HG02588 (cell line): ENCODE measurements at regions not wholly inside any gene's neighbourhood (a gene's known extent, or its start where the extent isn't known, plus 50 kb on each side); places are given as distances from the start of the nearest gene placed in this dataset.

Source experiments
- ATAC-seq: cut with Tn5 transposase; IDR thresholded peaks from one replicate; pipeline ENCODE4 v1.9.1; 2021; ENCODE audit warnings: mild to moderate bottlenecking, moderate library complexity; ENCODE audit not compliant: unreplicated experiment

GRCh38 chr3:14334936-14335335 lies 67.5 kb upstream of the SLC6A6 start:
- no peak for ATAC-seq

GRCh38 chr3:14335774-14336748 lies 66.3 kb upstream of the SLC6A6 start:
- ATAC-seq = no peak

GRCh38 chr3:14336749-14337598 lies 65.4 kb upstream of the SLC6A6 start:
- ATAC-seq = no peak

- no peak for ATAC-seq
Observed at GRCh38 chr3:14337828-14338227, 64.6 kb upstream of the SLC6A6 start.

- no peak for ATAC-seq
Observed at GRCh38 chr3:14338242-14338641, 64.2 kb upstream of the SLC6A6 start.

- ATAC-seq = no peak
Observed at GRCh38 chr3:14338898-14339458, 63.4 kb upstream of the SLC6A6 start.

GRCh38 chr3:14340960-14341708 lies 61.3 kb upstream of the SLC6A6 start:
- ATAC-seq = no peak

GRCh38 chr3:14343338-14344112 lies 58.9 kb upstream of the SLC6A6 start:
- ATAC-seq = no peak

GRCh38 chr3:14344351-14344750 lies 58.1 kb upstream of the SLC6A6 start:
- no peak for ATAC-seq

- ATAC-seq = no peak
Observed at GRCh38 chr3:14345496-14346150, 56.8 kb upstream of the SLC6A6 start.

GRCh38 chr3:14346191-14346590 lies 56.2 kb upstream of the SLC6A6 start:
- ATAC-seq = no peak

GRCh38 chr3:14346642-14347041 lies 55.8 kb upstream of the SLC6A6 start:
- no peak for ATAC-seq

- no peak for ATAC-seq
Observed at GRCh38 chr3:14347110-14347509, 55.3 kb upstream of the SLC6A6 start.

- ATAC-seq = no peak
Observed at GRCh38 chr3:14351617-14352001, 50.8 kb upstream of the SLC6A6 start.

- no peak for ATAC-seq
Observed at GRCh38 chr3:14352002-14352627, 50.3 kb upstream of the SLC6A6 start.
